ENCODE measurements at regions not wholly inside any gene's neighbourhood (a gene's known extent, or its start where the extent isn't known, plus 50 kb on each side); places are given as distances from the start of the nearest gene placed in this dataset.

DNA sequence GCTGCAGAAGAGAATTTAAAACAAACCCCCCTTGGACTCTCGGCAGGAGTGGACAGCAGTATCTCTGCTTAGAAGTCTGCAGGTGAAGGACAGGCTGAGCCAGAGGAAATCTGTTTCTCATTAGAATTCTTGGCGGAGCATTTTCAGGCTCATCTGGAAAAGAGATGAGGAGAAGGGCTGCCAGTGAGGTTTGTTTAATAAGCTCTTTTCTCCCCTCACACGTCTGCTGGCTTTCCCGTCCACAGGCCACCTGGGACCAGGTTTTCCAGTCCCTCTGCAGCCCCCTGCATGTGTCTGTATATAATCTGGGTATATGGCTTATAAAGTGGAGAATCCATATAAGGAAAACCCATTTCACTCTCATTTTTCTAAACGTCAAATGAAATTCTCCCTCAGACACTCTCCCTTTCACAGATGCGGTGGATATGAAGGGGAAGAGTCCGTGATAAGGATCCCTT lies 155.4 kb upstream of the TPM1 start:
- Mint-ChIP-seq H3K4me3 (ENCODE audit: unreplicated experiment) (no peak overlapping the region), H3K4me1 (ENCODE audit: low read depth, unreplicated experiment) (peaks cover 18% of the 10 kb centered on the region)
- DNase-seq: no peak

DNA sequence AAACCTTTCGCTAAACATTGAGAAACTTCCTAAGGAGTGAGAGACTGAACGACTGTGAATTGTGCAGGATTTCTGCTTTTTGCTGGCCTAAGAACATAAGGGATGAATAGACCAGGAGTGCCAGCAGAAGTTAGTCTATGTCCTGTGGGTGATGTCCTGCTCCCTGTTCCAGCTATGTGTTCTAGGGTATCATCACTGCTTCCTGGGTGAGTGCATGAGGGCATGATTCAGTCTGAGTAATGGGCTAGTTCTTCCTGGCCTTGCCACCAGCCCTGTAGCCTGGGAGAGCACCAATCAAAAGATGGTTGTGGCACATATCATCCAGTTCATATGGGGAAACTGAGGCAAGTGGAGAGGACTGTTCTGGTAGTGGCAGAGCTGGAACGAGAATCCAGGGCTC lies 153.9 kb upstream of the TPM1 start:
- no peaks in the 10 kb centered on the region for H3K27me3 Mint-ChIP-seq (ENCODE audit: unreplicated experiment)
- no peak for DNase-seq
- no peak overlapping the region for H3K4me3 Mint-ChIP-seq (ENCODE audit: unreplicated experiment)
- TF ChIP-seq, protein P1, sequence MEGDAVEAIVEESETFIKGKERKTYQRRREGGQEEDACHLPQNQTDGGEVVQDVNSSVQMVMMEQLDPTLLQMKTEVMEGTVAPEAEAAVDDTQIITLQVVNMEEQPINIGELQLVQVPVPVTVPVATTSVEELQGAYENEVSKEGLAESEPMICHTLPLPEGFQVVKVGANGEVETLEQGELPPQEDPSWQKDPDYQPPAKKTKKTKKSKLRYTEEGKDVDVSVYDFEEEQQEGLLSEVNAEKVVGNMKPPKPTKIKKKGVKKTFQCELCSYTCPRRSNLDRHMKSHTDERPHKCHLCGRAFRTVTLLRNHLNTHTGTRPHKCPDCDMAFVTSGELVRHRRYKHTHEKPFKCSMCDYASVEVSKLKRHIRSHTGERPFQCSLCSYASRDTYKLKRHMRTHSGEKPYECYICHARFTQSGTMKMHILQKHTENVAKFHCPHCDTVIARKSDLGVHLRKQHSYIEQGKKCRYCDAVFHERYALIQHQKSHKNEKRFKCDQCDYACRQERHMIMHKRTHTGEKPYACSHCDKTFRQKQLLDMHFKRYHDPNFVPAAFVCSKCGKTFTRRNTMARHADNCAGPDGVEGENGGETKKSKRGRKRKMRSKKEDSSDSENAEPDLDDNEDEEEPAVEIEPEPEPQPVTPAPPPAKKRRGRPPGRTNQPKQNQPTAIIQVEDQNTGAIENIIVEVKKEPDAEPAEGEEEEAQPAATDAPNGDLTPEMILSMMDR (IDR thresholded peaks at IDR 0.05; ENCODE audit: partially characterized antibody, unreplicated experiment): no peak
- peaks cover 18% of the 10 kb centered on the region for H3K4me1 Mint-ChIP-seq (ENCODE audit: low read depth, unreplicated experiment)
- no peak overlapping the region for H3K27ac Mint-ChIP-seq (ENCODE audit: unreplicated experiment)
- peaks cover 3% of the 10 kb centered on the region for H3K9me3 Mint-ChIP-seq (ENCODE audit: unreplicated experiment)
- H3K36me3 Mint-ChIP-seq (ENCODE audit: unreplicated experiment): no peaks in the 10 kb centered on the region

More for the DNA sequence above, 155.4 kb upstream of the TPM1 start:
- H3K27ac Mint-ChIP-seq (ENCODE audit: unreplicated experiment): peak overlapping the region; percentile 65
- H3K27me3 Mint-ChIP-seq (ENCODE audit: unreplicated experiment): no peaks in the 10 kb centered on the region
- TF ChIP-seq, protein P1 (IDR thresholded peaks at IDR 0.05; ENCODE audit: partially characterized antibody, unreplicated experiment): no peak
- no peaks in the 10 kb centered on the region for H3K36me3 Mint-ChIP-seq (ENCODE audit: unreplicated experiment)
- H3K9me3 Mint-ChIP-seq (ENCODE audit: unreplicated experiment): peaks cover 3% of the 10 kb centered on the region

GRCh38 chr15:62889141-62889661 lies 153.3 kb upstream of the TPM1 start:
- Mint-ChIP-seq H3K9me3 (ENCODE audit: unreplicated experiment) (peaks cover 3% of the 10 kb centered on the region), H3K36me3 (ENCODE audit: unreplicated experiment) (no peaks in the 10 kb centered on the region), H3K27ac (ENCODE audit: unreplicated experiment) (no peak overlapping the region), H3K4me3 (ENCODE audit: unreplicated experiment) (no peak overlapping the region), H3K4me1 (ENCODE audit: low read depth, unreplicated experiment) (peaks cover 20% of the 10 kb centered on the region), H3K27me3 (ENCODE audit: unreplicated experiment) (no peaks in the 10 kb centered on the region)
- DNase-seq: no peak
- TF ChIP-seq, protein P1 (IDR thresholded peaks at IDR 0.05; ENCODE audit: partially characterized antibody, unreplicated experiment): no peak

- Mint-ChIP-seq H3K36me3 (ENCODE audit: unreplicated experiment) (no peaks in the 10 kb centered on the region), H3K9me3 (ENCODE audit: unreplicated experiment) (peaks cover 3% of the 10 kb centered on the region), H3K4me3 (ENCODE audit: unreplicated experiment) (no peak overlapping the region), H3K4me1 (ENCODE audit: low read depth, unreplicated experiment) (peaks cover 23% of the 10 kb centered on the region), H3K27ac (ENCODE audit: unreplicated experiment) (no peak overlapping the region), H3K27me3 (ENCODE audit: unreplicated experiment) (peaks cover 2% of the 10 kb centered on the region)
- no peak for DNase-seq
- TF ChIP-seq, protein P1 (IDR thresholded peaks at IDR 0.05; ENCODE audit: partially characterized antibody, unreplicated experiment): no peak
These were observed 152.6 kb upstream of the TPM1 start for GRCh38 chr15:62889734-62890505.

Measured in glutamatergic neuron (in vitro differentiated cells).